NCI-H187 treated with DMSO at 0.1 percent for 48 hours (cell line): ENCODE measurements at regions not wholly inside any gene's neighbourhood (a gene's known extent, or its start where the extent isn't known, plus 50 kb on each side); places are given as distances from the start of the nearest gene placed in this dataset.
"Not testable (repeated sequence)": the region's sequence is repeated elsewhere in the genome, so short reads cannot be mapped to it uniquely, and the experiment has no call there.

Experiments
- DNase-seq: peaks from one replicate; lab custom pipeline; 2025; lab: John Stamatoyannopoulos, UW

- DNase-seq: no peak
Measured at GRCh38 chr11:87871056-87871455, 304.2 kb downstream of the RAB38 start.

DNA sequence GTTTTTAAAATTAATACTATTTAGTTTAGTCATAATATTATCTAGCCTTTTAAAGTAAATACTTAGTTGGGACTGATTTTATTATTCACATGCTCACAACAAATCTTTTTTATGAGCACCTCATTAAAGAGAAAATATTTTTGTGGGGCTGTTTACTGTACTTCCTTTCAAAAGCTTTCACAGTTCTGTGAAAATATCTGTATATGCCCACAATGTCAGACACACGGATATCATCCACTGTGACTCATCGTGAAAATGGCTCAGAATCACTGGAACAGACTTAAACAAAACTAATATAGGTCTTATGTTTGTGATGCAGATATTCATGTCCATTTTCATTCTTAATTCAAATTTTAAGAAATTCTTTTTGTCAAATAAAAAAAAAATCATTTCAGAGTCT lies 305.2 kb downstream of the RAB38 start:
- DNase-seq: no peak

- no peak for DNase-seq
Measured at GRCh38 chr11:87866951-87867350, 308.3 kb downstream of the RAB38 start.

DNA sequence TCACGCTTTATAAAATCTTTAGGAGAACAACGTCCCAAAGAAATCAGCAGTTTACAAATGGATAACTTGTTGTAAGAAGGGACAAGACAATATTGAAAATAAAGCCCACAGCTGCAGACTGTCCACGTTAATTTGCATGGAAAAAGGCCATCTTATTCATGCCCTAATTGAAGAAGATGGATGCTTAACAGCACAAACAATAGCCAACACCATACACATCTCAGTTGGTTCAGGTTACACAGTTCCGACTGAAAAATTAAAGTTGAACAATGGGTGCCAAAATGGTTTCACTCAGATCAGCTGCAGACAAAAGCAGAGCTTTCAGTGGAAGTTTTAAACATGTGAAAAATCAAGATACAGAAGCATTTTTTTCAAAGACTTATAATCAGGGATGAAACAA lies 314.2 kb downstream of the RAB38 start:
- no peak for DNase-seq

DNA sequence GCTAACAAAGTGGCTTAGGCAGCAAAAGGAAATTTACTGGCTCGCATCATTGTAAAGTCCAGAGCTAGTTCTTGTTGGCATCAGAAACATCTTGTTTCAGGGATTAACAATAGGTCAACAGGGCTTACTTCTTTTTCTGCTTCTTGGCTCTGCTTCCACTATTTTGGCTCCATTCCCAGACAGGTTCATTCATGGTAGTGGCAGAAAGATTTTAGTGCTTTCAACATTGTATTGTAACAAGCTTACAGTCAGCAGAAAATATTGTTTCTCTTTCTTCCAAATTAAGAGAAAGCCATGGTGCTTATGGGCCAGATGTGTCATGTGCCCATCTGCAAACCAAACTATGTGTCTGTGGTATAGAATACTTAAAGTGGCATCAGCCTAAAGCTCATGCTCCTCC lies 315.6 kb downstream of the RAB38 start:
- DNase-seq: no peak

DNA sequence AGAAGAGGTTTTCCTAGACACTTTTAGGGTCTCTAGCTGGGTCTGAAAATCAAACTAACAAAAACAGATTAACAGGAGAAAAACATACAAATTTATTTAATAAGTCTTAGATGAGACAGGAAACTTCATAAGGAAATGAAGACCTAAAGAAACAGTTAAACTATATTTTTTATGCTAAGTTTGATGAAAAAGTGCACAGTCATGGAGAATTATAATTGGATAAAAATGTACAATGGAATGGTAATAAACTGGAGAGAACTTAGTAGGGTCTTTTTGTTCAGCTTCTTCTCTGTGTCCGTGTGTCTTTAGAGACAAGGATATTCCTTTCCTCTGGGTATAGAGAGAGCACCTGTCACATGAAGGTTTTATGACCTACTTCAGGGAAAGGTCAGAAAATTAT lies 323.4 kb downstream of the RAB38 start:
- DNase-seq: no peak

- no peak for DNase-seq
Measured at GRCh38 chr11:87851234-87851633, 324.0 kb downstream of the RAB38 start.

DNA sequence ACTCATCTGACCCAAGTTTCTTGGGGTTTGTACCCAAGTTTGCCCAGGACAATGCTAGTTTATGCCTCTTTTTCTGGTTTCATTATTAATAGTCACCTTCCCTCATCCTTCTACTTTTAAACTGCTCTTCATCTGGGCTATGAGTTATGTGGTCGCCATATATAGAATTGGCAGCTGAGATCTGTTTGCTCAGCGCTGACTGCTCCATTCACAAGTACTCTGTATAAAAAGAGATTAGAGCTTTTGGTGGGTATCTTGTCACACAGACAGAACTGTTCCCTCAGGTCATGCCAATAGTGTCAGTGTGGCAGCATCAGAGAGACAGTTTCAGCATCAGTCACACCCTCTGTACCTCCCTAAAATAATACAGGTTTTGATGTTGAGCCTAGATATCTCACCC lies 326.0 kb downstream of the RAB38 start:
- DNase-seq: no peak

- no peak for DNase-seq
Measured at GRCh38 chr11:87840786-87841185, 334.5 kb downstream of the RAB38 start.

DNA sequence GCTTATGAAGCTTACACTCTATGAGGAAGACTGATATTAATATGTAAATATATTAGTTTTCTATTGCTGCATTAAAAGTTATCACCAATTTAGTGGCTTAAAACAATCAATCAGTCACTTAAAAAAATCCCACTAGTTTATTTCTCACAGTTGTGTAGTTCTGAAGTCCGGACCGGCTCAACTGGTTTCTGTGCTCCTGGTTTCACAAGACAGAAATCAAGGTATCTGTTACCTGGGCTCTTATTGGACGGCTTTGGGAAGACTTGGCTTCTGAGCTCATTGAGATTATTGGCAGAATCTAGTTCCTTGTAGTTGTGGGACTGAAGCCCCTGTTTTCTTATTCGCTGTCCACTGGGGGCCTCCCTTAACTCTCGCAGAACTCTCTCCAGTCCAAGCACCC lies 343.0 kb downstream of the RAB38 start:
- DNase-seq: no peak

DNA sequence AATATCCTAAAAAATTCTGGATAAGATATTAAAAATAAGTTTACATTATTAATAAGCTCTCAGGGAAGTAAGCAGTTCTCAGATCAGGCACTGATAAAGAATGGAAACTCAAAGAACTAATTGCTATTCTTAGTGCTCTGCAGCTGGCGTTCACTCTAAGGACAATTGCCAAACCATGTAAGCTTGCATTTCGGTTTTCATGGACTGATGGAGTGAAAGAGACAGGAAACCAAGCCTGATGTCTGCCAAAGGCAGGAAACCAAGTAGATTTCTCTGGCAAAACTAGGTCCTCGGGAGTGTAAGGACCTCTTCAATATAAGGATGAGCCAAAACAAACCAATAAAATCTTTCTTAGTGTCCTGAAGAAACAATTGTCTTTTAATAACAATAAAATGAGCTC lies 355.2 kb downstream of the RAB38 start:
- DNase-seq: no peak

- no peak for DNase-seq
Measured at GRCh38 chr11:87819151-87819550, 356.1 kb downstream of the RAB38 start.

DNA sequence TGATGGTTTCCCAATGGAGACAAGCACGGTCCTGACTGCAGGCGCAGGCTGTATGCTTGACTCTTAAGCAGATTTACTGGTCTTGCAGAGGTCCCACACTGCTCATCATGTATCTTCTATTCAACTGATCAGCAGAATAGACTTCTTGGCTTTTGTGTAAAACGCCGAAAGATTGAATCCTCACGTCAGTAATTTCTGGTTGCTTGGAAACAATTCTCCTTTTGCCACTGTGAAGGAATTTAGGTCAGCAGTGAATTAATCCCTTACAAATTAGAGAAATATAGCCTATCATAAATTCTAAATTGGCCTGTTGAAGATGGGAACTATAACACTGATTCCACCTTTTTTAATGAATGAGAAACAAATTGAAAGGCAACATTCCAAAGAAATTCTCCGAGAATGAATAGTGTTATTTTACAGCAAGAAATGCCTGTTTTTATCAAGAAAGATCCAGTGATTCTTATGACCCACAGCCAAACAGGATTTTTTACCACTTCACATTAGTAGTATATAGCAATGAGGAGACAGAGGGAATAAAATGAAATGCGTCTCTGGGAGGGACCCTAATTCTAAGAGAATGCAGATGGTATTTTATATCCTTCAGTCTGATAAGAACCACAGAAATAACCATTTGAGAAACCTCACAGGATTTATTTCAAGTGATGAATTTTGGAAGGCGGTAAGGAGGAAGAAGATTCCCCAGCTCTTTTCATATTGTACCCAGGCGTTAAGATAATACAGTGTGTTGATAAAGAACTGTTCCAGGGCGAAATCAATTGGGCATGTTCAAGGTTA lies 362.5 kb downstream of the RAB38 start:
- no peak for DNase-seq

GRCh38 chr11:87810486-87810885 lies 364.8 kb downstream of the RAB38 start:
- no peak for DNase-seq

DNA sequence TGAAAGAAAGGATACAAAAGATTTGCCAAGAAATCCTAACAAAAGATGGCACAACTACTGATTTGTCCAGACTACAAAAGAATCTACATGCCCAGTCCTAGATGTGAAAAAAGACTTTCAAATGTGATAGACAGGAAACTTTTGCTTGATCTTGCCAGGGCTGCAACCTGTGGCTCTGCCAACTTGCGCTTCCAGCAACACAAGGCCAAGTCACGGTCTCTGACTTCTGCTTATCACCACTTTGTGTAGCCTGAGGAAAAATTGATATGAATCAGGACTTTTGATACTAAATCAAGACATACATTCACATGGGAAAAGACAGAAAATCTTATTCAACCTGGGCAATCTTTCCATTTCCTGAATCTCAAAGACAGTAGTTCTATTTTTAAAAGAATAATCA lies 366.0 kb downstream of the RAB38 start:
- no peak for DNase-seq

DNA sequence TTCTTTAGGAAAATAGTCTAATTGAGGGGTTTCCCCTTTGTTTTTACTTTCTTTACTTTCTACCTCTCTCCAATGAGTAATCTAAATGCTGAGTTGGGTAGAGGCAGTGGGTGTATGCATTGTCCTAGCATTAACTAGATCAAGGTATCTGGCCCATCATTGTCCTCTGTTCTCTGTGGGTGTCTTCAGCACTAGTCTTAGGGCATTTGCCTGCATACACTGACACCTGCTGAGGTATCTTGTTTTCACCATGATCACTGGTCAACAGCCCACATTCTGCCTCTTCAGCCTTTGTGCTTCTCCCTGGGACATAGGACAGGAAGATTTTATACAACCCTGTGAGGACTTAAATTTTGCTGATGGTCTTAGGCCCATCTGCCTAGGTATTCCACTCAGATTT lies 371.1 kb downstream of the RAB38 start:
- no peak for DNase-seq

- DNase-seq: no peak
Measured at GRCh38 chr11:87803748-87804147, 371.5 kb downstream of the RAB38 start.

- not testable (repeated sequence) for DNase-seq
Measured at GRCh38 chr11:87784862-87785261, 390.4 kb downstream of the RAB38 start.

- DNase-seq: no peak
Measured at GRCh38 chr11:87780068-87780413, 395.2 kb downstream of the RAB38 start.

DNA sequence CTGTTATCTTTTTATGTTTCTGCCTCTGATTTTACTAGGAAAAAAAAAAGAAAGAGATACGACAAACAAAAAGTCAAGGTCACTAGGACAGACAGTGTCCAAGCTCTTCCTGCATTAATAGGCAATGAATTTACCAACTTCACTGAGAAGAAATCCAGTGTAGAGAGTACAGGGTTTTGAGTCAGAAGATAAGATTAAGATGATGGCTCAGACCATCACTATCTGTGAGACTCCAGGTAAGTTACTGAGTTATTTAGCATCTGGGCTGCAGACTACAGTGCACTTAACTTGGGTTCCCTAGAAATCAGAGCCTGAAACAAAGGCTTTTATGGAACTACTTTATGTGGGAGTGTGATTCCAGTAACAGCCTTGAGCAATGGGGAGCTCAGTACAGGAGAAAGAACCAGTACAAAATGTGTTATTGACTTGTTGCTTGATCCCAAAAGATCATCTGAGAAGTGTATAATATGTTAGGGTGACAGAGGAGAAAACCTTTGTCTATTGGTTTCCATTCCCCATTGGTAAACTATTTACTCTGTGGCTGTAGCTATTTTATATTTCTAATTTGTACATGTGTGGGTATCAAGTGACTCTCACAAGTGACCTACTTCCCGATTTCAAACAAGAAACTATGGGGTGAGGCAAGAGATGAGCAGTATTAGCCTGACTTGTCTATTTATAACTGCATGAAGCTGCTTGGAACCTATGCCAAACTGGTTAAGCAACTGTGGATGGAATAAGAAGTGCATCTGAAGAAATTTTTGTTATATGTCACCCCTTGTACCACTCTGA lies 395.8 kb downstream of the RAB38 start:
- DNase-seq: no peak

DNA sequence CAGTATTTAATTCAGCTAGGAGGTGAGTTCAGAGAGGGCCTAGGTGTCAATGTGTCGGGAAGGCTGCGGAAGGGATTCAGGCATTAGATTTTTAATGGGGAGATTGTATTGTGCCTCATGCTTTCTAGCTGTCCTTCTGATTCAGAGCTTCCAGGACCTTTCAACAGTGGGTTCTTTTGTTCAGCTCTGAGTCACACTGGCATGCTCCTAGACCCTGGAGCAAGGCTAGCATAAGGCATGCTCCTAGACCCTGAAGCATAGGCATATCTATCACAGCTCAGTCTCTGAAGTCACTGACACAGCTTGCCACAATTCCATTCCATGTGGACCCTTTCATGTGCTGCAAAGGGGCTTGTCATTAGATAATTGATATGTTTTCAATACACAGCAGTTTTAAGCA lies 396.9 kb downstream of the RAB38 start:
- no peak for DNase-seq

- DNase-seq: no peak
Measured at GRCh38 chr11:87775036-87775435, 400.2 kb downstream of the RAB38 start.

DNA sequence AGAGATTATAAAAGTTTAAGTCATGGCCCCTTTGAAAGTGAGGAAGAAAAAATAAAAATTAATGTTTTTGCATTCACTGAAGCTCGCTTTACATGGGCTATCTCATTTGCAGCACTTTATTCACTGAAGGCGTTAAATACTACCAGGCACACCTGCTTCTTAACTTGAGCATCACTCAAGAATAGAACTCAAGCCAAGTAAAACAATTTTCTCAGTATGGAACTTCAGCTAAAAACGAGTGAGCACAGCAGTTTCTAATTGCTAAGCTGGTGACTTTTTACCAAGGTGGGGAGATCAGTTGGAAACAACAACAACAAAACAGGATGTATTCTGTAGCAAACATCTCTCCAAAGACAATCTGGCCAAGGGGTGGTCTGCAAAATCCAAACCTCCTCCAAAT lies 405.6 kb downstream of the RAB38 start:
- DNase-seq: no peak

GRCh38 chr11:87767615-87768014 lies 407.6 kb downstream of the RAB38 start:
- no peak for DNase-seq
